SU-DHL-6 (cell line): ENCODE measurements at regions not wholly inside any gene's neighbourhood (a gene's known extent, or its start where the extent isn't known, plus 50 kb on each side); places are given as distances from the start of the nearest gene placed in this dataset.

ENCODE experiments used
- H2AFZ ChIP-seq: fragments of 200-600 bp; sonication (generic); 2 replicates; pipeline ENCODE4 v1.6.1; 2014; ENCODE audit warnings: low read depth, mild to moderate bottlenecking, moderate library complexity, mixed read lengths, antibody characterized with exemption, low read length; ENCODE audit not compliant: severe bottlenecking
- H3F3A ChIP-seq: fragments of 200-600 bp; shearing (Covaris generic); 2 replicates; pipeline ENCODE4 v1.6.0; 2016; ENCODE audit warnings: antibody characterized with exemption, mild to moderate bottlenecking; ENCODE audit not compliant: insufficient read depth
- H3K27ac ChIP-seq: fragments of 200-600 bp; sonication (generic); 2 replicates; pipeline ENCODE4 v1.5.1; 2016; ENCODE audit warnings: low read depth, mild to moderate bottlenecking, low read length, moderate library complexity, mixed read lengths
- H3K27me3 ChIP-seq: fragments of 200-600 bp; sonication (generic), shearing (Covaris generic); 2 replicates; pipeline ENCODE4 v1.6.0; 2014; ENCODE audit warnings: mild to moderate bottlenecking, low read length
- H3K36me3 ChIP-seq: fragments of 200-600 bp; sonication (generic); 2 replicates; pipeline ENCODE4 v1.6.1; 2014; ENCODE audit warnings: mild to moderate bottlenecking, low read length, mixed read lengths
- H3K4me2 ChIP-seq: fragments of 300-600, 200-600 bp; shearing (Covaris generic), sonication (generic); 2 replicates; pipeline ENCODE4 v1.6.0; 2014; ENCODE audit warnings: low read length, low read depth, mild to moderate bottlenecking; ENCODE audit not compliant: poor library complexity, severe bottlenecking
- H3K4me3 ChIP-seq: fragments of 200-600 bp; sonication (generic); 2 replicates; pipeline ENCODE4 v1.5.1; 2014; ENCODE audit warnings: antibody characterized with exemption, low read length, mild to moderate bottlenecking, mixed read lengths; ENCODE audit not compliant: insufficient read depth, poor library complexity, severe bottlenecking
- H3K79me2 ChIP-seq: fragments of 200-600 bp; sonication (generic); 2 replicates; pipeline ENCODE4 v1.6.1; 2014; ENCODE audit warnings: mild to moderate bottlenecking, low read length, moderate library complexity; ENCODE audit not compliant: insufficient read depth
- H3K9ac ChIP-seq: fragments of 200-600 bp; sonication (generic); 2 replicates; pipeline ENCODE4 v1.7.0; 2014; ENCODE audit warnings: mild to moderate bottlenecking, low read length
- H3K9me2 ChIP-seq: fragments of 200-600 bp; sonication (generic); replicated peaks from 2 replicates; pipeline ENCODE4 v1.6.1; 2014; ENCODE audit warnings: low read length; ENCODE audit not compliant: insufficient read depth
- H3K9me3 ChIP-seq: fragments of 200-600 bp; sonication (generic); 2 replicates; pipeline ENCODE4 v1.6.1; 2014; ENCODE audit warnings: low read length, mixed read lengths; ENCODE audit not compliant: insufficient read depth
- H4K20me1 ChIP-seq: fragments of 200-600 bp; sonication (generic); 2 replicates; pipeline ENCODE4 v1.6.1; 2014; ENCODE audit warnings: low read depth, mild to moderate bottlenecking, antibody characterized with exemption, low read length, moderate library complexity, mixed read lengths
- CTCF ChIP-seq: fragments of 200-600 bp; sonication (generic); IDR thresholded peaks from one replicate; pipeline ENCODE4 v1.5.1; 2017; ENCODE audit warnings: antibody characterized with exemption, mild to moderate bottlenecking, low read length, moderate library complexity; ENCODE audit not compliant: insufficient read depth, poor library complexity, severe bottlenecking
- EZH2phosphoT487 ChIP-seq: fragments of 200-600 bp; sonication (generic), shearing (Covaris generic); conservative IDR thresholded peaks from 2 replicates; pipeline ENCODE4 v1.6.1; 2018; ENCODE audit warnings: mild to moderate bottlenecking, antibody characterized with exemption, low read length, moderate library complexity, mixed read lengths

GRCh38 chr6:130749402-130749801, 77.8 kb upstream of the SMLR1 start:
- no peaks in the 10 kb centered on the region for H3K36me3 ChIP-seq
- no peaks in the 10 kb centered on the region for H4K20me1 ChIP-seq
- H3K9me2 ChIP-seq, result no peaks in the 10 kb centered on the region
- no peaks in the 10 kb centered on the region; the same call in 1 of the 2 replicates for H3K9me3 ChIP-seq
- H3K9ac ChIP-seq, result no peak overlapping the region
- TF ChIP-seq CTCF (no peak), EZH2phosphoT487 (no peak)
- no peak overlapping the region for H3K4me3 ChIP-seq
- no peak overlapping the region for H2AFZ ChIP-seq
- H3K27ac ChIP-seq, result no peak overlapping the region
- no peaks in the 10 kb centered on the region for H3K79me2 ChIP-seq
- no peaks in the 10 kb centered on the region for H3F3A ChIP-seq
- no peaks in the 10 kb centered on the region for H3K27me3 ChIP-seq
- no peak overlapping the region for H3K4me2 ChIP-seq

GRCh38 chr6:130752267-130752666, 74.9 kb upstream of the SMLR1 start:
- Histone ChIP-seq H2AFZ (no peak overlapping the region), H3K27ac (no peak overlapping the region), H4K20me1 (no peaks in the 10 kb centered on the region), H3K27me3 (no peaks in the 10 kb centered on the region), H3F3A (no peaks in the 10 kb centered on the region), H3K79me2 (no peaks in the 10 kb centered on the region), H3K36me3 (no peaks in the 10 kb centered on the region), H3K9me3 (no peaks in the 10 kb centered on the region; the same call in 1 of the 2 replicates), H3K4me2 (no peak overlapping the region), H3K9me2 (no peaks in the 10 kb centered on the region), H3K4me3 (no peak overlapping the region), H3K9ac (no peak overlapping the region)
- no peak for TF ChIP-seq CTCF
- no peak for TF ChIP-seq EZH2phosphoT487

- no peak overlapping the region for H3K27ac ChIP-seq
- TF ChIP-seq CTCF, result no peak
- no peak for TF ChIP-seq EZH2phosphoT487
Measured at GRCh38 chr6:130754786-130755367, 72.3 kb upstream of the SMLR1 start.

More at GRCh38 chr6:130754786-130755367, 72.3 kb upstream of the SMLR1 start:
- Histone ChIP-seq H4K20me1 (no peaks in the 10 kb centered on the region), H3K9me2 (no peaks in the 10 kb centered on the region), H3K36me3 (no peaks in the 10 kb centered on the region), H2AFZ (no peak overlapping the region), H3F3A (no peaks in the 10 kb centered on the region), H3K27me3 (no peaks in the 10 kb centered on the region), H3K4me3 (no peak overlapping the region), H3K4me2 (no peak overlapping the region), H3K9me3 (no peaks in the 10 kb centered on the region), H3K79me2 (no peaks in the 10 kb centered on the region), H3K9ac (no peak overlapping the region)
